Tibial nerve (tissue), 3 donors: ENCODE measurements at regions not wholly inside any gene's neighbourhood (a gene's known extent, or its start where the extent isn't known, plus 50 kb on each side); places are given as distances from the start of the nearest gene placed in this dataset.

Experiments
- CTCF ChIP-seq, 5 experiments: fragments of 200-600 bp in 3 of 5; fragments of 450-650 bp in 2 of 5; sonication (generic) in 3 of 5; IDR thresholded peaks; one replicate each; pipeline ENCODE4 v1.5.1; 2016 to 2019; ENCODE audit warnings: antibody characterized with exemption in 5 of 5, mild to moderate bottlenecking in 3 of 5, moderate library complexity in 2 of 5
- POLR2A ChIP-seq, 2 donors: fragments of 450-650 bp; IDR thresholded peaks; one replicate each; pipeline ENCODE4 v1.6.1; 2017; ENCODE audit warnings: antibody characterized with exemption in 2 of 2, mild to moderate bottlenecking in 2 of 2, moderate library complexity in 2 of 2

- no peak for TF ChIP-seq POLR2A (IDR thresholded peaks at IDR 0.05)
- TF ChIP-seq CTCF (IDR thresholded peaks at IDR 0.05) = no peak
Observed at GRCh38 chr19:28612275-28612769, 600.6 kb downstream of the UQCRFS1 start.
